CD1c-positive myeloid dendritic cell (primary cell): ENCODE measurements at regions not wholly inside any gene's neighbourhood (a gene's known extent, or its start where the extent isn't known, plus 50 kb on each side); places are given as distances from the start of the nearest gene placed in this dataset.

Source experiments
- DNase-seq: peaks from one replicate; pipeline ENCODE4 v3.0.0-alpha.2; 2016; ENCODE audit errors: extremely low spot score

DNA sequence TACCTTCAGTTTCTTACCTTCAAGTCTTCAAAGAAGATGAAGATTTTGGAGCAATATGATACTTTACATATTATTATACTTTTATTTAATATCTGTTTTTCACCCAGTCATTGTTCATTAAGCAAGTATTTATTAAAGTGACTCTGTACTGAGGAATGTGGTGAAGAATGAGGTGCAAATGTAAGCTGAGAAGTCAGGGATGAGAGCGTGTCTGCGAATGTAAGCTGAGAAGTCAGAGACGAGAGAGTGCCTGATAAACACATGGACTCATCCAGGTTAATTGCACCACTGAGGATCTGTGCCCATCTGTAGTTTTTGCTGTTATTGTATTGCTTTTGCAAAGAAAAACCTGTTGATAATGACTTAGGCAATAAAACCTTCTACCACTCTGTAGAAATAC lies 211.9 kb upstream of the FAR2 start:
- DNase-seq: no peak

DNA sequence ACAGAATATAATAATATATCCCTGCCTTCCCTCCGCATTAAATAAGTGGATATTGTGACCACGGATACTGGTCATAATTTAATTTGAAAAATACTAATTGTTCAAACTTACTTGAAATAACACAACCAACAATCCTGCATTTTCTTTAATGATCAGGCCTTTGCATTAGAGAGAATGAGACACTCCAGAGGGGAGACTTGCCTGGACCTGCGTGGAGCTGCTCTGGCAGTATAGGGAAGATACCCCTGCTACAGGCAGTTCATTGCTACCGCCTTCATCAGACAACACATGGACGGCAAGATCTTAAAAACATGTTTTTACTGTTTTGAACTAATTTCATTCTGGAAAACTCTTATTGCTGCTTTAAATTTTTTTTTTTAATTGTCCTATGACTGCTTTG lies 211.0 kb upstream of the FAR2 start:
- no peak for DNase-seq

DNA sequence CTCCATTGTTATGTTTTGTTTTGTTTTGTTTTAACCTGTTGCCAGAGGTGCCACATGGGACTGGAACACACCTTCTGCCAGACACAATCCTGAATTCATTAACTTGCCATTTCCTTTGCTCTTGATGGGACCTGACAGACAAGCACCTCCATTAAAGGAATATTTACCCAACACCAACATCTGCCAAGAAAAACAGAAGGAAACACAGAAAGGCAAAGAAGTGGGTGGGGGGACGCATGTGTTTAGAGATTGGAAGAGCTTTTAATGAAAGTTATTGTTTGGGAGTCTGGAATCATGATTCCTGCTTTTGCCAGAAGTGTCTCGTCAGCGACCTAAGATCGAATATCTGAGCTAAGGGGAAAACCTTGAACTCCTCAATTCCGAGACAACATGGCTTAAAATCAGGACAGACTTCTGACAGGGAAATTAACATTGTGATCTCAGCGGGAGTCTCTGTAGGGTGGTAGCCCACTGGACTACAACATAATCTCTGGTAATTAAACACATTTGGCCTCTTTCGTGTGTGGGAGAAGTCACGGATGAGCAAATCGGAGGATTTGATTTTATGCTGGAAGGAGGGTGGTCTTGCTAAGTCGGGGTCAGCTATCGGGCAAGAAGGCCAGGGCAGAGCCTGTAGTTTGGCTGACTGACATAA lies 210.4 kb upstream of the FAR2 start:
- no peak for DNase-seq

DNA sequence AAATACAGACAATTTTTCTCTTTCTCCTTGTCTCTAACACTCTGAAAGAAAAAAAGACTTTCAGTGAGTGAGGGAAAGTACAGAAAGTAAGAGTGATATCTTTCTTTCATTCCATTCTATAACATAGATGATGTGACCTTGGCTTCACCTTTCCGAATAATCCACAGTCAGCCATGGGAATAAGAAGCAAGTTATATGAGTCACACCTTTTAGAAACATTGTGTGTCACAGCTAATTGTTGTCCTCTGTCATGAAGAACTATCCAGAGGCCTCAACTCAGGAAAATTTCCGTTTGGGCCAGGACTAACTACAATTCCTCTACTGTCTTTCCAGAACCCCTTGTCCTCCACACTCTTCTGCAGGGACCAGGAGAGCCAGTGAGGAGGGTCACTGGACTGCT lies 209.7 kb upstream of the FAR2 start:
- DNase-seq: no peak

DNA sequence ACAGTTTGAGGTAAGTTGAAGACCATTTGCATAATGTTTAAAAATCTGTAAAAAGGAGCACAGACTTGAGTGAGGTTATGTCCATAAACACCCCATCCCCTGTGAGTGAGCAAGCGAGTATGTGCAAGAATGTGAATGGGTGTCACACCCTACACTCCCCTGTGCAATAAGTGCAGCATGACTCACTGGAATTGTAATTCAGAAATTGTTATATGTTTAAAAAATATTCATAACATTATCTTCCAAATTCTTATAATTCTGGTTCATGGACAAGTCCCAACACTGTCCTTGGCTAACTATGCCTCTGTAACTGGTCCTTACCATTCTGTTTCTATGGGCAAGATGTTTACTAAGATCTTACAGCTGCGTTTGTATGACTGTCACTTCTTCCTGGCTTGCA lies 207.8 kb upstream of the FAR2 start:
- no peak for DNase-seq

DNA sequence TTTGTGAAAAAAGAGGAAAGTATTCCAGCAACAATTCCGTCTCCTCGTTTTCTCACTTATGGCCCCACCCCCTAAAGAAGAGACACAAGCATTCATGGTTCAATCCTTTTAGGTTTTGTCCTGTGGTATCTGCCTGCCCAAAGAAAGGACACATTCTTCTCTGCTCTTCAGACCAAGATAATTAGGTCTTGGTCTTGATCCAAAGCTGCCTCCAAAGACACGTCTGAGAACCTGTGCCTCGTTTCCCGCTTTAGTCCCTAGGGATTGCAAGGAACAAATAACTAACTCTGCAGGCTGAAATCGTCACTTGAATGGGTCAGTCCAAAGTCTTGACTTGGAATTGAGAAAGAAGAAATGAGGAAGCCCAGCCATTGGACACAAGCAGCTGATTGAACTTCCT lies 202.7 kb upstream of the FAR2 start:
- DNase-seq: no peak

DNA sequence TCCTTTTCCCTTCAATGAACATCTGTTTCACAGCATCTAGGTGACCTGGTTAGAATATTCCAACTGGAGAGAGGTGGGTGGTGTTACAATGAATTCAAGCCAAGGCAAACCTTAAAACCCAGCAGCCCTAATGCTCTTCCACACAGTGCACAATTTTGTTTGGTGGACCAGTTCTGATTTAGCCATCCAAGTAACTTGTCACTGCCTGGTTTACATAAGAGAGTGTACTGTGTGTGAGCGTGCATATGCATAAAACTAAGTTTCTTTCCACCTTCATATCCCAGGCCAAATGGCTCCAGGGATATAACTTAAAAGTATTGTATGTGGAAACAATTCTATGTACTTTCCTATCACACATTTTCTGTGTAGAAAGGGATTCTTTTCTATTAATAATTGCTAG lies 200.4 kb upstream of the FAR2 start:
- DNase-seq: no peak

DNA sequence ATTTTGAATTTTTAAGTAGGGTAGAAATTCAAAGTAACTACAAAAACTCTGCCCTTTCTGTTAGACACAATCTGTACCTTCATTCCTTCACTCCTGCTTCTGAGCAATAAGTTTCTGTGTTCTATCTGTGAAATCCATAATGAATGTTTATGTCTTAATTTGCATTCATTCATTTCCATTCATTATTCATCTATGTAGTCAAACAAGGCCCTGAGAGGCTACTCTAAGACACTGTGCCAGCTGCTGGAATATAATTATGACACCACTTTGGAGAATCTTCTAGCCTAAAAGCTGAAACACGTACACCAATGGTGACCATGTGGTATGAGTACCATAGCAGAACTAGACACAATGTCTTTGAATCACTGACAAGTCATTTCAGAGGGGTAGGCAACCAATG lies 199.9 kb upstream of the FAR2 start:
- DNase-seq: no peak

DNA sequence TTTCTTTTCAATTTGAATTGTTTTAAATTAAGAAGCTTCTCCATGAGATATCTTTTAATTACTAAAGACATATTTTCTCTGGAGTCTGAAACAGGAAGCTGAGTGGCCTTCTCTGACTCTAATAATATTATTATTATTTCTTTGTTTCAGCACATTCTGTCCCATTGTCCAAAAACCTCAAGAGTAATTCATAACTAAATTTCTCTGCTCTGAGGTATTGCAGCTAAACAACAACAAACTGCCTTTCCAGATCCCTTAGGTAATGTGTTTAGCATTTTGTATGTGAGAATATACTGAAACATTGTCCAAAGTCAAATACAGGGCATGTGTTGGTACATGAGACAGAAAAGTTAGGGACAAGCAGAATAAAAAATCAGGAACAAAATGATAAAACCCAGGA lies 199.0 kb upstream of the FAR2 start:
- no peak for DNase-seq

DNA sequence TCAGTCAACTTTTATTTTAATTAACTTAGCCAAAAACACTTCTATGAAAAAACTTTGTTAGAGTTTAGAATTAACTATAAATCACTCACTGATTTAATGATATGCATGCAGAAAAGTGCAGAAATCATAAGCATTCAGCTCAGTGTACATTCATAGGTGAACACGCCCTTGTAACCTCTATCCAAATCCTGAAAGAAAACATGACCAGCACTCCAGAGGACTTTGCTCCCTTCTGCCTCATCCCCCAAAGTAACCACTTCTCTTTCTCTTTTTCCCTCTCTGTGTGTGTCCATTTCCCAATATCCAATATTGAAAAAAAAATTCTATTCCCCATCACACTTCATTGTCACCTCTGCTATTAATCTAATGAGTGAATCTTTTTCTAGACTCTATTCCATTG lies 197.1 kb upstream of the FAR2 start:
- no peak for DNase-seq

DNA sequence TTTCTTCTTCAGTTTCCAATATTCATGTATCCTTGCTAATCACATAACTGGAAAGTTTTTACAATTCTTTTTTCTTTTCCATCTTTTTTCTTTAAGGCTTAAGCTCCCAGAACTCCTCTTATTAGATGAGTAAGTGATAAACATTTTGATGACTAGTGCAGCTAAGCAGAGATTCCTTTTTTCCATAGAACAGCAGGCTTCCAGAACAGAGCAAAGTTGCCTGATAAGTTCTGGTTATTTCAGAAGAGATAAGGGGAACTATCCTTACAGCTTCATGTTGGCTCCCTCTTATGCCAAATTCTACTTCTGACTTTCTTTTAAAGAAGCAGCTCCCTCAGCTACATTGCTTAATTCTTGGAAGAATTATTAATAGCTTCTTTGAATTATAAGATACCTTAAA lies 194.7 kb upstream of the FAR2 start:
- no peak for DNase-seq

DNA sequence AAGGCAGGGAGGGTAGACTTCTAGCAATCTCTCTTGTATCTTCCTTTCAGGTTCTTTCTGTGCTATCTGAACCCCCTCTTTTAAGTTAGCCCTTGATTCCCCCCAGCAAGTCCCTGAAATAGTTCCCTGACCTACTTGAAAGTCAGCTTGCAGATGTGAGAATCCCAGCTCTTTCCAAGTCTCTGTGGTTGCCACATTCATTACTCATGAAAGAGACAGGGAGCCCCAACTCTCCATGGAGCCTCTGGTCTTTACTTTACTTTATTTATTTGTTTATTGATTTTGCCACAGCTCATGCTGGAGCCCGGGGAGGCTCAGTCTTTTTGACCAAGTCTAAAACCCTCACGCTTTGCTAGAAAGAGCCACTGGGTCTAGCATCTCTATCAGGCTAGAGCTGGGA lies 193.6 kb upstream of the FAR2 start:
- no peak for DNase-seq

DNA sequence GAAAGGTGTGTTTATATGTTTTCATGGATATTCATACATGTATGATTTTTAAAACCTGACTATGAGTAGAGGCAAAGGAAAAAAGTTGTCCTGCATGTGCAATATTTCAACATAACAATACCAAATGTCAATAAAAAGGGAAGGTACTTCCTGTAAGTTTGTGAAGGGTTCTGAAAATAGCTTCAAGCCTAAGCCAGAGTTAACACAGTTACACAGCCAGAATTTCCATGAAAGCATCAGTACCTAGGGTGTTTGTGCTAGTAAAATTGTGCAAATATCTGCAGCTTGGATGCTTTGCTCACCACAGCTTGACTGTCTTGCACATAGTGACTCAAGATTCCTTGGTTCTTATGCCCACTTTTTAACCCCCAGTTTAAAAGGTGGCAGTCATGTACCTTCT lies 193.1 kb upstream of the FAR2 start:
- no peak for DNase-seq

DNA sequence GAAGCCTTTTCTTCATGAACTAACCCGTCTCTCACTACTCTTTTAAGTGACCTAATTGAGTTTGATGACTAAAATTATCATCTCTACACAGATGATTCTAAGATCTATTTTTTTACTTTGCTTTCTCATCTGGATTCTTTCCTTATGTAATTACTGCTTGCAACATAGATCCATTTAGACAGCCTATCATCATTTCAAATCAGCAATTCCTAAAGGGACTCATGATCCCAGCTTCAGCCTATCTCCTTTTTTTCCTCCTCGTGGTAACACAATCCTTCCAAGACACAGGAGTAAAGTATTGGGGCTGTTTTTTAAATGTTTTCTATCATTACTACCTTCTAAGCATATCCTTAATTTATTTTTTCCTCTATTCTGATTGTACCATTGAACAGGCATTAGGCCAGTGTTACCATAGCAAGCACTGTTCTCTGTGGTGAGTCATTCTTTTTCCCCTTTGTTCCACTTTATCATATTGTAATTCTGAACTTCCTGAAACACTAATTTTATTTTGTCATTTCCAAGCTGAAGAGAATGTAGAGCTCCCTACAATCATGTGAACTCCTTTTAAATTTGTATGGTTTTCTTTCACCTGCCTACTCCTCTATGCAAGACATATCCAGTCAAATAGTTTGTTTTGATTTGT lies 190.4 kb upstream of the FAR2 start:
- DNase-seq: no peak

DNA sequence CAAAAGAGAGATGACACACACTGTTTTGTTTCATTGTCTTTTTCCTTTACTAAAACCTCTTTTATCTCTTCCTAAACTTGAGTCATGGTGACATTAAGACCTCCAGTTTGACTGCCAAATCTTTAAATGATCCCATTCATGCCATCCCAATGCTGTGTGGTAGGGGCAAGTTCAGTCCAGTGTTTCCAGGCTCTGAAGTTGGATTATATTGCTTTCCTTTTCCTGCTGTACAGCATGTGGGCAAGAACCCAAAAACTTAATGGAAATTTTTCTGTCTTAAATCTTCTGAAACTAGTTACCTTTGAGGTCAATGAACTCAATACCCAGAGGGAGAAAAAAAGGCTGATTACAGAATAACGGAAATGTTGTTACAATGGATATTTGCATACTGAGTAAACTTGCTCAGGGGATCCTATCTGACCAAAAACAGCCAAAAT lies 187.1 kb upstream of the FAR2 start:
- no peak for DNase-seq

DNA sequence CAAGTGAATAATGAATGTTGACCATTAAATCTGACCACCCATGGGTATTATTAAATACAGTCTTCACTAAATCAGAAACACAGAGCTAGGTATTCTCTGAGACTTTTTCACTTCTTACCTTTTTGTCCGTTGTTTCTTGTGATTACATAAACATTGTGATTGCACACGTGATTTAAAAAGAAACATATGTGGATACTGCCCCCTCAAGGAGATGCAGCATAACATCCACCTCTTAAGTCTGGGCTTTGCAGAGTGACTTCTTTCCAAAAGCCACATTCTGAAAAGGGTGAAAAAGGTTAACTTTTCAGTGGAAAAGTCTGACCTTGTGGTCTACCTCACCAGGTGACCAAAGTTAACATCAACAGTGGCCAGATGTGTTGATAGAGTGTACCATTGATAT lies 185.5 kb upstream of the FAR2 start:
- DNase-seq: no peak

DNA sequence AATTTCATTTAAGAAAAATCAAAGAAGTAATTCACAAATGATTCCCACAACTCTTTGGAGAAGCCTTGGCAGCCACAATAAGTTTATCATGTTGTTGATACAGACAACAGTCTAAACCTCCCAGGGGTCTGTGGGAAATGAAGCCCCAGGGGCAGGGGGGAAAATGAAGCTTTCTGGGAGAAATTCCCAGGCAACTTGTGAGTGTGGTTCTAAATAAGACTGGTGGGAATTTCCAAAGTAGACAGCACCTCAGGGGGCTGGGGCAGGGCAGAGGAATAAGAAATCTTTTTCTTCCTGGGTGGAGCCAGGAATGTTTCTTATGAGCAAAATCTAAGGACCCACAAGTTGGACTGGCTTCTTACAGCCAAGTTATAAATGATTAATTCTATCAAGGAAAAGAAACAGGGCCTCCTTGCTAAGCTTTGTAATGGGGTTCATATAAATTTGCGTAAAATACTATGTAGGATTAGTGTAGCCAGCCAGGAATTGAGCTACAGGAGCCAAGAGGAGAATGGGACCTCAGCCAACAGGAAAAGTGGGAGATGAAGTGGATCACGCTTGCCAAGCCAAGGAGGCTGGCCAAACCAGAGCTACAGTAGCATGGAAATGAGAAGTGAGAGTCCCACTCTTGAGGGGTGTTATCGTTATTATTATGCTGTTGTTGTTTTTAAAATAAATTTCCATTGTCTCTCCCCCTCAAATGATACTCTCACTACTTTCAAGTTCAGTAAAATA lies 182.9 kb upstream of the FAR2 start:
- DNase-seq: no peak

DNA sequence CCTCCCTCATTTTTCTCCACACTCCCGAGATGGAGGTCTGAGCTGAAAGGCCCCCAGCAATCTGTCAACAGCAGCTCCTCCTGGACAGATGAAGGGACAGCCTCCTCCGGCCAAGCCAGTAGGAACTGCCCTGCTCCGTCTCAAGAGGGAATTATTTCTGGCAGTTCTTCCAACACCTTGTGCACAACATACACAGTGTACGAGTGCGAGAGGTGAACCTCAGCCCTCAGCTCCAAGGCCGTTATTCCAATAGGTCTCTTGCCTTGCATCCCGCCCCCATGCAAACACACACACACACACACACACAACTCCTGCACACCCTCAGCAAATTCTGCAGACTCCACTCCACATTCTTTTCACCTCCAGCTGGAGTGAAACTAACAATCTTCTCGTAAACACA lies 181.7 kb upstream of the FAR2 start:
- DNase-seq: no peak

DNA sequence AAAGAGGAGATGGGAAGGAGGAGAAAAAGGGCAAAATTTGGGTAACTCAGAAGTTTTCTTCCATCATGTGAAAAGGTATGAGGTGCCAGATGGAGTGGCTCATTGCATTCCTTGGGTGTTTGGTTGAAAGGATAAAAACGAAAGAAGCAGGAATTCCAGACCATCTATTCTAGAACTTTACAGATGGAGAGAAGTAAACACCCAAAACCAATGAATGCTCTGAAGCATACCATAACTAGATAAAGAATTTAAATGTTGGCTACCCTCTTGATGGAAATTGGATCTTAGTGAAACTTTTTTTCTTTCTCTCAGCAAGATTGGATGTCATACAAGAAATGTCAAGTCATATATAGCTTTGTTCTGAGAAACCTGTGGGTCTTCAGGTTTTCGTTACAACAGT lies 175.6 kb upstream of the FAR2 start:
- no peak for DNase-seq

DNA sequence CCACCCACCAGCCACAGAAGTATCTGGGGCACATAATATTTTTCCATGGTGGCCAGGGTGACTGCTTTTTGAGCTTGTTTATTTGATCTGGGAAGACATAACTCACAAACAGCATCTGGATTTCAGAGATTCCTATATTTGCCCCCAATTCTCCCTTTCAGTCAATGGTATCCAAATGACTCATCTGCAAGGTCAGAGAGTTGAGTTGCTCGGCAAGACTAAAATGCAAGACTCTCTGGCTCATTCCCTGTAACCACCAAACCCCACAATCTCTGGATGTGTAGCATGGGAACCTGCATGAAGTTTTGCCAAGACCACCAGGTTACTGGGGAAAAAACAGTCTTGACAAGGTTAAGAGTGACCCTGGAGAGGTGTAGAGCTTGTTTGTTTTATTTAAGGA lies 174.9 kb upstream of the FAR2 start:
- no peak for DNase-seq

DNA sequence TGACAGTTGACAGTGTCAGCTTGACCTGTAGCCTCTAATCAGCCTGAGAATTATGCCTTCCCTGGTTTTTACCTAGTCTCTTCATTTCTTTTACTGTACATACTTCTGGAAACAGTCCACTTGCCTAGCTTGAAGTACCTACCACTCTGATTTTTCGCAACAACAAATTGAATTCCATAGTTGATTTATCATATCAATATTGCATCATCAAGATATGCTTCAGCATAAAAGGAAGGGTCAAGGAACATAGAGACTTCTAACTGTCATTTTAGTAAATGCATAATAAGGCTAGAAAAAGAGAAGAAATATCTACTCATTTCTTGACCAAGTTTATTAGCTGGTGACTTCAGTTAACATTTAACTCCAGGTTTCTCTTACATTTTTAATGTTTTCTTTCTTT lies 174.2 kb upstream of the FAR2 start:
- DNase-seq: no peak

DNA sequence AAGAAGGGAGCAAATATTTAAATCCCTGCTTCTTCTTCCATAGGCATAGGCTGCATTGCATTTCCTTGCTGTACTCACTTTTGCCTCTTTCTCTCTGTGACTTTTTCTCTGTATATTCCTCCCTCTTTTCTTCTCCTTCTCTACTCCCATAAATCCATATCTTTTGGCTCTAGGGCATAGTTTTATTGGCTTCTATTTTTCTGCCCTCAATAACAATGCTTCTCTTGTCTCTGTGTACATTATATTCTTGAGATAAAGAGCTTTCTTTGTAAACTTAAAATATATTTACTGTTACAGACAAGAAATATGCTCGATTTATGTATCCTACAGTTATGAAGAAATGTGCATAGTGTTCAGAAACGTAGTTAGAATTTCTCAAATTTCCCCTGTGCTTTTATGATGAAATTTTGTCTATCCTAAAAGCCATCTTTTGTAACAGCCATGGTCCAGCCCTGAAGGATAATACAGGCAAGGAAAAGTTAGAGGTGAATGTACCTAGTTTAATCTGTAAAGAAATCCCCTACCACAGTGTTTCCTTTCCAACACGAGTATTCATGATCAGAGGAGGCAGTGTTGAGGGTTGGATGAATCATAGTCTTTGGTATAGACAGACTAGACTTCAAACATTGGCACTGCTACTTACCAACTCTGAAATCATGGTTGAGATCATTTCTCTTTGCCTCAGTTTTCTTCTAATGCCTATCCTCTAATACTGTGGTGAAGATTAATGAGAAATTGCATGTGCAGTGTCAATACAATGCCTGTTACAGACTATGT lies 173.3 kb upstream of the FAR2 start:
- no peak for DNase-seq

DNA sequence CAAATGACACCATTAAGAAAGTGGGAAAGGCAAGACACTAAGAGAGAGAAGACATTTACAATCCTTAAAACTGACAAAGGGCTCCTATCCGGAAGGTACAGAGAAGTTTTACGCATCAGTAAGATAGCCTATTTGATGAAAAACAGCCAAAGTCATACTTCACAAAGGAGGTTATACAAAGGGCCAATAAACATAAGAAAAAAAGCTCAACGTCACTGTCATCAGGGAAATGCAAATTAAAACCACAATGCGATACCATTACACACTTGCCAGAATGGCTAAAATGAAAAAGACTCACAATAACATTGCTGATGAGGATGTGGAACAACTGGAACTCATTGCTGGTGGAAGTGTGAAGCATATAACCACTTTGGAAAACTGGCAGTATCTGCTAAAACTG lies 168.6 kb upstream of the FAR2 start:
- DNase-seq: no peak
